Nephron (organoid): ENCODE measurements at regions not wholly inside any gene's neighbourhood (a gene's known extent, or its start where the extent isn't known, plus 50 kb on each side); places are given as distances from the start of the nearest gene placed in this dataset.

ENCODE experiments used
- H3K27ac Mint-ChIP-seq, 3 experiments: 2 replicates each; pipeline ENCODE4 v1.8.0; 2020; ENCODE audit warnings: mixed read lengths in 3 of 3, mild to moderate bottlenecking in 2 of 3, moderate library complexity in 1 of 3
- H3K27me3 Mint-ChIP-seq: 2 replicates; pipeline ENCODE4 v1.8.0; 2021; ENCODE audit warnings: low read depth, mild to moderate bottlenecking, moderate library complexity, mixed read lengths
- H3K36me3 Mint-ChIP-seq: 2 replicates; pipeline ENCODE4 v1.8.0; 2020; ENCODE audit warnings: low read depth, mixed read lengths
- H3K4me1 Mint-ChIP-seq: 2 replicates; pipeline ENCODE4 v1.8.0; 2020; ENCODE audit warnings: mixed read lengths
- H3K4me3 Mint-ChIP-seq, 3 experiments: 2 replicates each; pipeline ENCODE4 v1.8.0; 2020; ENCODE audit warnings: mild to moderate bottlenecking in 3 of 3, mixed read lengths in 3 of 3, moderate library complexity in 2 of 3
- H3K9me3 Mint-ChIP-seq: 2 replicates; pipeline ENCODE4 v1.8.0; 2020; ENCODE audit warnings: mixed read lengths
- CTCF ChIP-seq, 3 experiments: fragments of 200-600 bp; sonication (generic); IDR thresholded peaks; one replicate each; pipeline ENCODE4 v1.5.0; 2021; ENCODE audit warnings: antibody characterized with exemption in 3 of 3; ENCODE audit not compliant: unreplicated experiment in 3 of 3

GRCh38 chr5:57582578-57583070 lies 100.0 kb upstream of the ACTBL2 start:
- Mint-ChIP-seq H3K36me3 (no peaks in the 10 kb centered on the region), H3K27ac (no peak overlapping the region)

GRCh38 chr5:57581772-57582171 lies 99.2 kb upstream of the ACTBL2 start:
- peaks cover 5% of the 10 kb centered on the region for H3K4me1 Mint-ChIP-seq
- H3K9me3 Mint-ChIP-seq, result peaks cover 11% of the 10 kb centered on the region

More at GRCh38 chr5:57582578-57583070, 100.0 kb upstream of the ACTBL2 start:
- no peak overlapping the region for H3K4me3 Mint-ChIP-seq
- no peaks in the 10 kb centered on the region for H3K27me3 Mint-ChIP-seq
- TF ChIP-seq CTCF (IDR thresholded peaks at IDR 0.05; ENCODE audit: unreplicated experiment in 3 of 3), result no peak
- H3K9me3 Mint-ChIP-seq, result peaks cover 10% of the 10 kb centered on the region
- H3K4me1 Mint-ChIP-seq, result peaks cover 5% of the 10 kb centered on the region

DNA sequence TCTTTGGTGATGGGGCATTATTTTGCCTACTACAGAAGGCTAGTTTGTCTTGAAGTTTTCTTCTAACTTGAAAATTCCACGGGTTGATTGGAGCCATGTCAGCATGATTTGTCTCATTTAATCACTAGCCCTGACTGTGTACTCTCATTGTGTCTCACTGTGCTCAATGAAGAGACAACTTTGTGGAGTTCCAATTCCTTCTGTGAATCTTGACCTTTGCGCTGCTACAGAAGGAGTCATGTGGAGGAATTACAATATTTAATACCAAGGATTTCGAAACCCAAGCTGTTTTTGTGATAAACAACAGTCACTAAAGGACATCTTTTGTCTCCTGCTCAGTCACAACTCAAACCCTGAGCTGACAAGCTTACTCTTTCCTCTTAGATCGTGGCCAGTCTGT lies 98.6 kb upstream of the ACTBL2 start:
- no peak for TF ChIP-seq CTCF (IDR thresholded peaks at IDR 0.05; ENCODE audit: unreplicated experiment in 3 of 3)
- Mint-ChIP-seq H3K27me3 (no peaks in the 10 kb centered on the region), H3K27ac (peak overlapping the region in 1 of 3 experiments; percentile 13), H3K36me3 (no peaks in the 10 kb centered on the region), H3K4me1 (peaks cover 5% of the 10 kb centered on the region), H3K4me3 (no peak overlapping the region), H3K9me3 (peaks cover 11% of the 10 kb centered on the region)

More at GRCh38 chr5:57581772-57582171, 99.2 kb upstream of the ACTBL2 start:
- peak overlapping the region in 1 of 3 experiments; percentile 13 for H3K27ac Mint-ChIP-seq
- no peak overlapping the region for H3K4me3 Mint-ChIP-seq
- no peak for TF ChIP-seq CTCF (IDR thresholded peaks at IDR 0.05; ENCODE audit: unreplicated experiment in 3 of 3)
- H3K36me3 Mint-ChIP-seq, result no peaks in the 10 kb centered on the region
- no peaks in the 10 kb centered on the region for H3K27me3 Mint-ChIP-seq

- Mint-ChIP-seq H3K27ac (no peak overlapping the region), H3K9me3 (peaks cover 6% of the 10 kb centered on the region), H3K36me3 (no peaks in the 10 kb centered on the region), H3K4me3 (no peak overlapping the region), H3K4me1 (peaks cover 5% of the 10 kb centered on the region), H3K27me3 (no peaks in the 10 kb centered on the region)
- no peak for TF ChIP-seq CTCF (IDR thresholded peaks at IDR 0.05; ENCODE audit: unreplicated experiment in 3 of 3)
Observed at GRCh38 chr5:57577432-57578175, 95.0 kb upstream of the ACTBL2 start.

GRCh38 chr5:57576317-57576716 lies 93.7 kb upstream of the ACTBL2 start:
- Mint-ChIP-seq H3K27me3 (no peaks in the 10 kb centered on the region), H3K9me3 (peaks cover 6% of the 10 kb centered on the region), H3K36me3 (no peaks in the 10 kb centered on the region), H3K4me1 (peaks cover 14% of the 10 kb centered on the region), H3K4me3 (no peak overlapping the region), H3K27ac (no peak overlapping the region)
- no peak for TF ChIP-seq CTCF (IDR thresholded peaks at IDR 0.05; ENCODE audit: unreplicated experiment in 3 of 3)

DNA sequence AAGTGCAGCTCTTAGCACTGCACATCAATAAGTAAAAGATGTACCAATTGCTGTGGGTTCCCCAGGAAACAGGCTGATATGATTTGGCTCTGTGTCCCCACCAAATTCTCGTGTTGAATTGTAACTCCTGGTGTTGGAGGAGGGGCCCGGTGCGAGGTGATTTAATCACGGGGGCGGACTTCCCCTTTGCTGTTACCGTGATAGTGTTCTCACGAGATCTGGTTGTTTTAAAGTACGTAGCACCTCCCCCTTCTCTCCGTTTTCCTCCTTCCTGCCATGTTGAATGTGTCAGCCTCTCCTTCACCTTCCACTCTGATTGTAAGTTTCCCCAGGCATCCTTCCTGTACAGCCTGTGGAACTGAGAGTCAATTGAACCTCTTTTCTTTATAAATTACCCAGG lies 93.2 kb upstream of the ACTBL2 start:
- Mint-ChIP-seq H3K4me3 (no peak overlapping the region), H3K36me3 (no peaks in the 10 kb centered on the region), H3K27me3 (no peaks in the 10 kb centered on the region), H3K27ac (no peak overlapping the region), H3K9me3 (peaks cover 3% of the 10 kb centered on the region), H3K4me1 (peaks cover 19% of the 10 kb centered on the region)
- TF ChIP-seq CTCF (IDR thresholded peaks at IDR 0.05; ENCODE audit: unreplicated experiment in 3 of 3), result no peak
